Smooth muscle cell (in vitro differentiated cells): ENCODE measurements at regions not wholly inside any gene's neighbourhood (a gene's known extent, or its start where the extent isn't known, plus 50 kb on each side); places are given as distances from the start of the nearest gene placed in this dataset.

Experiments
- DNase-seq: peaks from one replicate; lab custom pipeline; 2025; ENCODE audit not compliant: unreplicated experiment; lab: John Stamatoyannopoulos, UW
- H2AFZ ChIP-seq: fragments of 200-600 bp; sonication (generic); 2 replicates; pipeline ENCODE4 v1.6.0; 2016; ENCODE audit warnings: antibody characterized with exemption, low read depth, mild to moderate bottlenecking
- H3F3A ChIP-seq: fragments of 200-600 bp; sonication (generic); 2 replicates; pipeline ENCODE4 v1.6.0; 2017; ENCODE audit warnings: antibody characterized with exemption, low read depth
- H3K27ac ChIP-seq: fragments of 200-600 bp; sonication (generic); 2 replicates; pipeline ENCODE4 v1.5.1; 2016; ENCODE audit warnings: low read depth, mild to moderate bottlenecking
- H3K27me3 ChIP-seq: fragments of 200-600 bp; sonication (generic); 2 replicates; pipeline ENCODE4 v1.6.1; 2016; ENCODE audit warnings: low read depth, mild to moderate bottlenecking
- H3K36me3 ChIP-seq: fragments of 200-600 bp; sonication (generic); 2 replicates; pipeline ENCODE4 v1.5.1; 2016; ENCODE audit warnings: low read depth
- H3K4me1 ChIP-seq: fragments of 200-600 bp; sonication (generic); 2 replicates; pipeline ENCODE4 v1.5.1; 2016; ENCODE audit warnings: low read depth
- H3K4me2 ChIP-seq: fragments of 200-600 bp; sonication (generic); 2 replicates; pipeline ENCODE4 v1.6.0; 2016; ENCODE audit warnings: mild to moderate bottlenecking
- H3K4me3 ChIP-seq: fragments of 200-600 bp; sonication (generic); 2 replicates; pipeline ENCODE4 v1.5.1; 2016; ENCODE audit warnings: mild to moderate bottlenecking
- H3K79me2 ChIP-seq: fragments of 200-600 bp; sonication (generic); 2 replicates; pipeline ENCODE4 v1.6.0; 2016; ENCODE audit warnings: low read depth, mild to moderate bottlenecking
- H3K9ac ChIP-seq: fragments of 200-600 bp; sonication (generic); 2 replicates; pipeline ENCODE4 v1.6.0; 2016; ENCODE audit warnings: low read depth
- H3K9me3 ChIP-seq: fragments of 200-600 bp; sonication (generic); replicated peaks from 2 replicates; pipeline ENCODE4 v1.5.1; 2016; ENCODE audit warnings: low read depth
- H4K20me1 ChIP-seq: fragments of 200-600 bp; sonication (generic); 2 replicates; pipeline ENCODE4 v1.6.0; 2016; ENCODE audit warnings: low read depth
- CTCF ChIP-seq: fragments of 200-600 bp; sonication (generic); IDR thresholded peaks from 2 replicates; pipeline ENCODE4 v1.5.1; 2017; ENCODE audit warnings: borderline replicate concordance, mild to moderate bottlenecking, antibody characterized with exemption; ENCODE audit not compliant: insufficient read depth, poor library complexity, severe bottlenecking
- WGBS: methylation state at CpG from one replicate; pipeline ENCODE4 v1.1.7; 2016; ENCODE audit warnings: low lambda C conversion rate; 5-methylcytosine and 5-hydroxymethylcytosine counted together

- H4K20me1 ChIP-seq, result no peaks in the 10 kb centered on the region
- H3K4me1 ChIP-seq, result peaks cover 6% of the 10 kb centered on the region
- no peak overlapping the region for H2AFZ ChIP-seq
- 43% methylated on average over 2 of the region's 2 CpGs for WGBS
- TF ChIP-seq CTCF, result no peak
- no peak for DNase-seq
- no peaks in the 10 kb centered on the region for H3K27me3 ChIP-seq
- H3K79me2 ChIP-seq, result no peaks in the 10 kb centered on the region
- H3K36me3 ChIP-seq, result no peaks in the 10 kb centered on the region
- H3K4me3 ChIP-seq, result no peak overlapping the region
- no peaks in the 10 kb centered on the region for H3K9me3 ChIP-seq
- H3K4me2 ChIP-seq, result peak overlapping the region; percentile 15
- H3K27ac ChIP-seq, result no peak overlapping the region
- no peak overlapping the region for H3K9ac ChIP-seq
- no peaks in the 10 kb centered on the region for H3F3A ChIP-seq
These were observed 220.4 kb upstream of the CD180 start for GRCh38 chr5:67416986-67417385.

DNA sequence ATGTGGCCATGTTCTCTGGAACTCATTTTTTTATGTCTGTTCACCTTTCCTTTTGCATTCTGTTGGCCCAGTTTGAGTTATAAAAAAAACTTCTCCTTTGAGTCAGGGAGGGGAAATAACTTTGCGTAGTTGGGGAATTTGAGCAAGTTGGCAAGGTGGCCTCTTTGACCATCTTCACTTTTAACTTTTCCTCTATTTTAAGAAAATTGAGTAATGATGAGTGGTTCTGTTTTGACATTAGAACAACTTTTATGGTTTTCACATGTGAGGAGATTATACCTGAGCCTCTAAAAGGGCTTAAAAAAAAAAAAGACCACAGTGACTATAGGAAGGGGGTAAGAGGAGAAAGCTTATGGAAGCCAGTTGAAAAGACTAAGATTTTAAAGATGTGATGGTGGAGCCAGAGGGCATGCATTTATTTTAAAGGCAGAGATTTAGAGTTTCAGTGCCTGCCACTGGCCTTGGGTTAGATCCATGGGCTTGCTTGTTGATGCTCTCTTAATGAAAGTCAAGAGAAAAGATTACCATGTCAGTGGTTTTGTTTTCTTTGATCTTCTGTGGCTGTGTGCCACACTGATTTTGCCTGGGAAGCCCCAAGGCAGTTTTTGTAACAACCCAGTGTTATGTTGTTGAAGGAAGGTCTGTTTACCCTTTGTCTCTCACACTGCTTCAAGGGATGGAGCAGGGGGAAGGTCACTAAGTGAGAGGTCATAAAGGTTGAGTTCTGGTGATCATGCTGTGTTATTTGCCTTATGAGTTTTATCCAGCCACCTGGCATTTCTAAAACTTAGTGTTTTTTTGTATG is 219.7 kb upstream of the CD180 start:
- TF ChIP-seq CTCF, result no peak
- Histone ChIP-seq H3K79me2 (no peaks in the 10 kb centered on the region), H3K4me2 (no peak overlapping the region), H3K4me3 (no peak overlapping the region), H3K4me1 (peaks cover 6% of the 10 kb centered on the region), H4K20me1 (no peaks in the 10 kb centered on the region), H3K27me3 (no peaks in the 10 kb centered on the region), H3K9me3 (no peaks in the 10 kb centered on the region), H2AFZ (no peak overlapping the region), H3K27ac (no peak overlapping the region), H3K36me3 (no peaks in the 10 kb centered on the region), H3K9ac (no peak overlapping the region), H3F3A (no peaks in the 10 kb centered on the region)
- no peak for DNase-seq
- WGBS, result 87% methylated on average over 1 of the region's 1 CpG

DNA sequence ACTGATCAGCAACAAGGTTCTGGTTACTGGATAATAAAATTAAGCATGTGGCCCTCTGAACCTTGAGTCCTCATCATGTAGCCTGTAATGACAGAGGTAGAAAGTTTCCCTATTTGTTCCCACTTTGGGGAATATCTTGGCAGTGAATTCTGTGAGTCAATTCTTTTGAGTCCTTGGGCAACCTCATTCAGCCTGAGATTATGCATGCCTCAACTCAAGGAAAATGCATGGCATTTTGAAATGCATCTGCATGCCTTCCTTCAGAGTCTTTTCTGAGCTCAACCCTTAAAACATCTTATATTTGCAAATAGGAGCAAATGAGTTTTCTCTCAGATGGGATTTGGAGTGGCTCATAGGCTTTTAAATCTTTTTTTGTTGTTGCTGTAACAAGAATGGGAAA is 218.1 kb upstream of the CD180 start:
- no peak for DNase-seq
- no peaks in the 10 kb centered on the region for H3K9me3 ChIP-seq
- no peak overlapping the region for H3K4me3 ChIP-seq
- no peaks in the 10 kb centered on the region for H3K79me2 ChIP-seq
- no peaks in the 10 kb centered on the region for H3K36me3 ChIP-seq
- no peaks in the 10 kb centered on the region for H3K27me3 ChIP-seq
- H3K27ac ChIP-seq, result no peak overlapping the region
- no peak overlapping the region for H3K9ac ChIP-seq
- peaks cover 6% of the 10 kb centered on the region for H3K4me1 ChIP-seq
- no peak for TF ChIP-seq CTCF
- H3K4me2 ChIP-seq, result no peak overlapping the region
- no peak overlapping the region for H2AFZ ChIP-seq
- H3F3A ChIP-seq, result no peaks in the 10 kb centered on the region
- H4K20me1 ChIP-seq, result no peaks in the 10 kb centered on the region

DNA sequence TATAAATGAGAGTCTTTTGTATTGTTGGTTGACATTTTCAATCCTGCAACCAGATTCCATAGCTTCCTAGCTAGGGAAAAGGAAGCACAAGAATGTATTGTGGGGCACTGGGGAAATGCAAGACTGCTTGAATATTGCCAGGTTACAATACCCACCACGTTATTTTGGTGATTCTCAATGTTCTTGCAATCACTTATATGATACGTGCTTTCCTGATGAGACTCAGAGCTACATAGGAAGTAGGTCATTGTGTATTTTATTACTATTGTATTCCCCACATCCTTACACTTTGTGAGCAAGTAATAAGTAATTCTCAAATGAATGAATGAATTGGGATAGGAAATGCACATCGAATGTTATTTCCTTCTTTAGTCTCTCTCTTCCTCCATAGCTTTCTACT is 217.1 kb upstream of the CD180 start:
- Histone ChIP-seq H3K9ac (no peak overlapping the region), H3K9me3 (no peaks in the 10 kb centered on the region), H3K36me3 (no peaks in the 10 kb centered on the region), H2AFZ (no peak overlapping the region), H3K4me3 (no peak overlapping the region), H3F3A (no peaks in the 10 kb centered on the region), H3K79me2 (no peaks in the 10 kb centered on the region), H3K27ac (no peak overlapping the region), H4K20me1 (no peaks in the 10 kb centered on the region), H3K27me3 (no peaks in the 10 kb centered on the region), H3K4me1 (peaks cover 6% of the 10 kb centered on the region), H3K4me2 (no peak overlapping the region)
- TF ChIP-seq CTCF, result no peak
- no peak for DNase-seq
- WGBS, result 84% methylated on average over 3 of the region's 3 CpGs
